ENCODE measurements at regions not wholly inside any gene's neighbourhood (a gene's known extent, or its start where the extent isn't known, plus 50 kb on each side); places are given as distances from the start of the nearest gene placed in this dataset.
A peak's percentile ranks its signal among the peaks of the same experiment; 100 is the strongest.

DNA sequence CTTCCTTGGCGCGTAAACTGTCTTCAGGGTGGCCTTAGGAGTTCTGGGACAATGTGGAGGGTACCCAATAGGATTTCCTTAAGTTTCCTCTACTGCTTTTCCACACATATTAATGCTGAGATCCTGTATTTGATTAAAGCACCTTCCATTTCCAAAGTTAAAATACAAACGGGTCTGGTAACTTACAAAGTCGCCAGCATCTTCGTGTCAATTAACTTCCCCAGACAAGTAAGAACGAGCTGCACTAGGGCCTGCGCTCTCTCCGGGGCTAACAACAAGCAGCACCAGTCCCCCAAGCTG lies 130.9 kb downstream of the NDUFA12 start:
- intact Hi-C loops (cut with micrococcal nuclease; ENCODE audit: unreplicated experiment): loop anchor here (5.0 kb wide), 1 partner anchor 1615 kb away; the partner anchor contains the start of gene CFAP54
- ChIA-PET CTCF (ENCODE audit: low intra/inter-chr PET ratio, low total read pairs) (no interaction called here), POLR2A (no interaction called here)
- FAIRE-seq: no peak
- Histone ChIP-seq H3K9me3 (ENCODE audit: low read length) (no peaks in the 10 kb centered on the region), H3K27me3 (ENCODE audit: control insufficient read depth in 1 of 2, insufficient read depth in 2 of 2, low read length in 2 of 2) (peaks cover 3 to 43% of the 10 kb centered on the region in 2 experiments), H3K27ac (ENCODE audit: extremely low read length, insufficient read depth, low read length) (no peak overlapping the region), H2AFZ (ENCODE audit: low read length) (no peak overlapping the region), H3K4me1 (ENCODE audit: insufficient read depth, low read length) (no peaks in the 10 kb centered on the region), H3K4me3 (replicated peaks in 1 of 3; ENCODE audit: insufficient read depth in 1 of 3, low read depth in 2 of 3, low read length in 3 of 3) (peak overlapping the region in 1 of 3 experiments; percentile 13; a peak in 1 of 6 replicates), H3K36me3 (replicated peaks in 1 of 2; ENCODE audit: control insufficient read depth in 1 of 2, insufficient read depth in 2 of 2, low read length in 2 of 2) (no peaks in the 10 kb centered on the region), H3K79me2 (ENCODE audit: insufficient read depth, low read length) (no peaks in the 10 kb centered on the region), H3K9ac (ENCODE audit: insufficient read depth, low read depth, low read length) (no peak overlapping the region), H3K4me2 (ENCODE audit: low read depth, low read length) (no peak overlapping the region; the same call in 1 of the 2 replicates), H4K20me1 (ENCODE audit: insufficient read depth, low read length) (no peaks in the 10 kb centered on the region; the same call in 1 of the 2 replicates)
- 31% methylated on average over 8 of the region's 8 CpGs for WGBS (ENCODE audit: low lambda C conversion rate)
- no peak for DNase-seq (ENCODE audit: low spot score)
- no TSS peak for BruUV-seq (replicated peaks)
- no peak for ATAC-seq
- in situ Hi-C loops (cut with HindIII; ENCODE audit: extremely low pct_ligation_motif_present, low pct_unique_long_range_greater_than_20kb): no loop called here
- TF ChIP-seq, protein P1, sequence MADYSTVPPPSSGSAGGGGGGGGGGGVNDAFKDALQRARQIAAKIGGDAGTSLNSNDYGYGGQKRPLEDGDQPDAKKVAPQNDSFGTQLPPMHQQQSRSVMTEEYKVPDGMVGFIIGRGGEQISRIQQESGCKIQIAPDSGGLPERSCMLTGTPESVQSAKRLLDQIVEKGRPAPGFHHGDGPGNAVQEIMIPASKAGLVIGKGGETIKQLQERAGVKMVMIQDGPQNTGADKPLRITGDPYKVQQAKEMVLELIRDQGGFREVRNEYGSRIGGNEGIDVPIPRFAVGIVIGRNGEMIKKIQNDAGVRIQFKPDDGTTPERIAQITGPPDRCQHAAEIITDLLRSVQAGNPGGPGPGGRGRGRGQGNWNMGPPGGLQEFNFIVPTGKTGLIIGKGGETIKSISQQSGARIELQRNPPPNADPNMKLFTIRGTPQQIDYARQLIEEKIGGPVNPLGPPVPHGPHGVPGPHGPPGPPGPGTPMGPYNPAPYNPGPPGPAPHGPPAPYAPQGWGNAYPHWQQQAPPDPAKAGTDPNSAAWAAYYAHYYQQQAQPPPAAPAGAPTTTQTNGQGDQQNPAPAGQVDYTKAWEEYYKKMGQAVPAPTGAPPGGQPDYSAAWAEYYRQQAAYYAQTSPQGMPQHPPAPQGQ (CRISPR knock-in tag; IDR thresholded peaks at IDR 0.05; ENCODE audit: borderline replicate concordance): no peak
- TF ChIP-seq SAFB2 (CRISPR knock-in tag; IDR thresholded peaks at IDR 0.05; ENCODE audit: borderline replicate concordance, low read depth) (no peak), ZNF766 (CRISPR knock-in tag; IDR thresholded peaks at IDR 0.05; ENCODE audit: borderline replicate concordance) (no peak), FOXJ3 (CRISPR knock-in tag; IDR thresholded peaks at IDR 0.05; ENCODE audit: borderline replicate concordance) (no peak), ZNF816 (CRISPR knock-in tag; IDR thresholded peaks at IDR 0.05; ENCODE audit: borderline replicate concordance) (no peak), ZNF672 (CRISPR knock-in tag; IDR thresholded peaks at IDR 0.05) (no peak), CENPX (CRISPR knock-in tag; IDR thresholded peaks at IDR 0.05) (no peak), ZNF703 (CRISPR knock-in tag; IDR thresholded peaks at IDR 0.05; ENCODE audit: borderline replicate concordance) (no peak), PCBP1 (IDR thresholded peaks at IDR 0.05; ENCODE audit: borderline replicate concordance, low read depth, low read length) (no peak), SIN3A (IDR thresholded peaks at IDR 0.05; ENCODE audit: borderline replicate concordance, low read depth, low read length) (no peak), BRD4 (CRISPR knock-in tag; IDR thresholded peaks at IDR 0.05) (no peak), ZSCAN22 (CRISPR knock-in tag; IDR thresholded peaks at IDR 0.05) (no peak), ARNTL (CRISPR knock-in tag; IDR thresholded peaks at IDR 0.05) (no peak)
- TF ChIP-seq, protein P2, sequence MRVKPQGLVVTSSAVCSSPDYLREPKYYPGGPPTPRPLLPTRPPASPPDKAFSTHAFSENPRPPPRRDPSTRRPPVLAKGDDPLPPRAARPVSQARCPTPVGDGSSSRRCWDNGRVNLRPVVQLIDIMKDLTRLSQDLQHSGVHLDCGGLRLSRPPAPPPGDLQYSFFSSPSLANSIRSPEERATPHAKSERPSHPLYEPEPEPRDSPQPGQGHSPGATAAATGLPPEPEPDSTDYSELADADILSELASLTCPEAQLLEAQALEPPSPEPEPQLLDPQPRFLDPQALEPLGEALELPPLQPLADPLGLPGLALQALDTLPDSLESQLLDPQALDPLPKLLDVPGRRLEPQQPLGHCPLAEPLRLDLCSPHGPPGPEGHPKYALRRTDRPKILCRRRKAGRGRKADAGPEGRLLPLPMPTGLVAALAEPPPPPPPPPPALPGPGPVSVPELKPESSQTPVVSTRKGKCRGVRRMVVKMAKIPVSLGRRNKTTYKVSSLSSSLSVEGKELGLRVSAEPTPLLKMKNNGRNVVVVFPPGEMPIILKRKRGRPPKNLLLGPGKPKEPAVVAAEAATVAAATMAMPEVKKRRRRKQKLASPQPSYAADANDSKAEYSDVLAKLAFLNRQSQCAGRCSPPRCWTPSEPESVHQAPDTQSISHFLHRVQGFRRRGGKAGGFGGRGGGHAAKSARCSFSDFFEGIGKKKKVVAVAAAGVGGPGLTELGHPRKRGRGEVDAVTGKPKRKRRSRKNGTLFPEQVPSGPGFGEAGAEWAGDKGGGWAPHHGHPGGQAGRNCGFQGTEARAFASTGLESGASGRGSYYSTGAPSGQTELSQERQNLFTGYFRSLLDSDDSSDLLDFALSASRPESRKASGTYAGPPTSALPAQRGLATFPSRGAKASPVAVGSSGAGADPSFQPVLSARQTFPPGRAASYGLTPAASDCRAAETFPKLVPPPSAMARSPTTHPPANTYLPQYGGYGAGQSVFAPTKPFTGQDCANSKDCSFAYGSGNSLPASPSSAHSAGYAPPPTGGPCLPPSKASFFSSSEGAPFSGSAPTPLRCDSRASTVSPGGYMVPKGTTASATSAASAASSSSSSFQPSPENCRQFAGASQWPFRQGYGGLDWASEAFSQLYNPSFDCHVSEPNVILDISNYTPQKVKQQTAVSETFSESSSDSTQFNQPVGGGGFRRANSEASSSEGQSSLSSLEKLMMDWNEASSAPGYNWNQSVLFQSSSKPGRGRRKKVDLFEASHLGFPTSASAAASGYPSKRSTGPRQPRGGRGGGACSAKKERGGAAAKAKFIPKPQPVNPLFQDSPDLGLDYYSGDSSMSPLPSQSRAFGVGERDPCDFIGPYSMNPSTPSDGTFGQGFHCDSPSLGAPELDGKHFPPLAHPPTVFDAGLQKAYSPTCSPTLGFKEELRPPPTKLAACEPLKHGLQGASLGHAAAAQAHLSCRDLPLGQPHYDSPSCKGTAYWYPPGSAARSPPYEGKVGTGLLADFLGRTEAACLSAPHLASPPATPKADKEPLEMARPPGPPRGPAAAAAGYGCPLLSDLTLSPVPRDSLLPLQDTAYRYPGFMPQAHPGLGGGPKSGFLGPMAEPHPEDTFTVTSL (CRISPR knock-in tag; IDR thresholded peaks at IDR 0.05; ENCODE audit: borderline replicate concordance): no peak
- TF ChIP-seq, protein P3, sequence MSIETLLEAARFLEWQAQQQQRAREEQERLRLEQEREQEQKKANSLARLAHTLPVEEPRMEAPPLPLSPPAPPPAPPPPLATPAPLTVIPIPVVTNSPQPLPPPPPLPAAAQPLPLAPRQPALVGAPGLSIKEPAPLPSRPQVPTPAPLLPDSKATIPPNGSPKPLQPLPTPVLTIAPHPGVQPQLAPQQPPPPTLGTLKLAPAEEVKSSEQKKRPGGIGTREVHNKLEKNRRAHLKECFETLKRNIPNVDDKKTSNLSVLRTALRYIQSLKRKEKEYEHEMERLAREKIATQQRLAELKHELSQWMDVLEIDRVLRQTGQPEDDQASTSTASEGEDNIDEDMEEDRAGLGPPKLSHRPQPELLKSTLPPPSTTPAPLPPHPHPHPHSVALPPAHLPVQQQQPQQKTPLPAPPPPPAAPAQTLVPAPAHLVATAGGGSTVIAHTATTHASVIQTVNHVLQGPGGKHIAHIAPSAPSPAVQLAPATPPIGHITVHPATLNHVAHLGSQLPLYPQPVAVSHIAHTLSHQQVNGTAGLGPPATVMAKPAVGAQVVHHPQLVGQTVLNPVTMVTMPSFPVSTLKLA (IDR thresholded peaks at IDR 0.05): no peak
